ENCODE measurements at regions not wholly inside any gene's neighbourhood (a gene's known extent, or its start where the extent isn't known, plus 50 kb on each side); places are given as distances from the start of the nearest gene placed in this dataset.
"Not testable (repeated sequence)": the region's sequence is repeated elsewhere in the genome, so short reads cannot be mapped to it uniquely, and the experiment has no call there.

- DNase-seq (ENCODE audit: low read depth), result no peak
Observed at GRCh38 chr1:163472651-163473248, 151.0 kb downstream of the NUF2 start.

- DNase-seq (ENCODE audit: low read depth), result no peak
Observed at GRCh38 chr1:163477276-163477830, 155.6 kb downstream of the NUF2 start.

GRCh38 chr1:163498391-163499330, 176.9 kb downstream of the NUF2 start:
- DNase-seq (ENCODE audit: low read depth), result not testable (repeated sequence)

GRCh38 chr1:163504331-163504978, 182.7 kb downstream of the NUF2 start:
- DNase-seq (ENCODE audit: low read depth), result no peak

- DNase-seq (ENCODE audit: low read depth), result no peak
Observed at GRCh38 chr1:163509114-163509513, 187.4 kb downstream of the NUF2 start.

- no peak for DNase-seq (ENCODE audit: low read depth)
Observed at GRCh38 chr1:163512349-163512989, 190.7 kb downstream of the NUF2 start.

- DNase-seq (ENCODE audit: low read depth), result no peak
Observed at GRCh38 chr1:163523375-163524029, 201.7 kb downstream of the NUF2 start.

- DNase-seq (ENCODE audit: low read depth), result peak; percentile 17
Observed at GRCh38 chr1:163528710-163529348, 207.1 kb downstream of the NUF2 start.

- no peak for DNase-seq (ENCODE audit: low read depth)
Observed at GRCh38 chr1:163531345-163531744, 209.6 kb downstream of the NUF2 start.

- no peak for DNase-seq (ENCODE audit: low read depth)
Observed at GRCh38 chr1:163535401-163535800, 213.6 kb downstream of the NUF2 start.

- DNase-seq (ENCODE audit: low read depth), result peak; percentile 34
Observed at GRCh38 chr1:163535807-163536206, 214.1 kb downstream of the NUF2 start.

GRCh38 chr1:163537809-163538208, 216.1 kb downstream of the NUF2 start:
- peak; percentile 3 for DNase-seq (ENCODE audit: low read depth)

- DNase-seq (ENCODE audit: low read depth), result no peak
Observed at GRCh38 chr1:163538667-163539066, 216.9 kb downstream of the NUF2 start.

- no peak for DNase-seq (ENCODE audit: low read depth)
Observed at GRCh38 chr1:163540727-163541126, 219.0 kb downstream of the NUF2 start.

- DNase-seq (ENCODE audit: low read depth), result no peak
Observed at GRCh38 chr1:163544441-163544840, 222.7 kb downstream of the NUF2 start.

GRCh38 chr1:163558162-163558561, 236.4 kb downstream of the NUF2 start:
- DNase-seq (ENCODE audit: low read depth), result no peak

- peak; percentile 1 for DNase-seq (ENCODE audit: low read depth)
Observed at GRCh38 chr1:163561580-163562295, 240.0 kb downstream of the NUF2 start.

- DNase-seq (ENCODE audit: low read depth), result no peak
Observed at GRCh38 chr1:163562355-163562754, 240.6 kb downstream of the NUF2 start.

GRCh38 chr1:163565166-163565565, 243.4 kb downstream of the NUF2 start:
- DNase-seq (ENCODE audit: low read depth), result no peak

GRCh38 chr1:163570071-163570470, 248.3 kb downstream of the NUF2 start:
- DNase-seq (ENCODE audit: low read depth), result no peak

Measured in amniotic epithelial cell (primary cell).